HG03175 (cell line): ENCODE measurements at regions not wholly inside any gene's neighbourhood (a gene's known extent, or its start where the extent isn't known, plus 50 kb on each side); places are given as distances from the start of the nearest gene placed in this dataset.
"Not testable (repeated sequence)": the region's sequence is repeated elsewhere in the genome, so short reads cannot be mapped to it uniquely, and the experiment has no call there.

Experiments
- ATAC-seq: cut with Tn5 transposase; IDR thresholded peaks from one replicate; pipeline ENCODE4 v1.9.1; 2021; ENCODE audit warnings: mild to moderate bottlenecking, moderate library complexity; ENCODE audit not compliant: unreplicated experiment

DNA sequence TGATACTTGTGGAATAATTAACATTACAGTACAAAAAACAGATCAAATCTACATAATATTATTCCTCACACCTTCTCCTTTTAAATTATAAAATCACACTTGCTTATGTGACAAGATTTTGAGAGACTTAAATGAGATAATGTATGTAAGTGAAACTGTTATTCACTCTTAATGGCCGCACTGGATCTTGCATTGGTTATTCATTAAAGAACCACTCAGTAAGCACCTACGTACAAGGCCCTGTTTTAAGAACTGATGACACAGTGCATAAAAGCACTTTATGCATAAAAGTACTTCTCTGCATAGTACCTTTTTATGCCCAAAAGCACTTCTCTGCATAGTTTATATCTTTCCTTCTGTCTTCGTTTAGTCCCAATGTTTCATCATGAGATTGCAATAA, 172.1 kb downstream of the GOLGA6L6 start:
- no peak for ATAC-seq

GRCh38 chr15:20368974-20369373, 172.6 kb downstream of the GOLGA6L6 start:
- no peak for ATAC-seq

GRCh38 chr15:20367093-20367492, 174.5 kb downstream of the GOLGA6L6 start:
- ATAC-seq = no peak

DNA sequence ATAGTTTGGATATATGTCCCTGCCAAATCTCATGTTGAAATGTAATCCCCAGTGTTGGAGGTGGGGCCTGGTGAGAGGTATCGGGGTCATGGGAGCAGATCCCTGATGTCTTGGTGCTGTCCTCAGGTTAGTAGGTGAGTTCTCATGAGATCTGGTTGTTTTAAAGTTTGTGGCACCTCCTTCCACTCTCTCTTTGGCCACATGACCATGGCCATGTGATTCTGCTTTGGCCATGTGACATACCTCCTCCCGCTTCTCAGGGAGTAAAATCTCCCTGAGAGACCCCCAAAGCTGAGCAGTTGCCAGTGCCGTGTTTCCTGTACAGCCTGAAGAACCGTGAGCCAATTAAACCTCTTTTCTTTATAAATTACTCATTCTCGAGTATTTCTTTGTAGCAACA, 178.0 kb downstream of the GOLGA6L6 start:
- ATAC-seq = not testable (repeated sequence)

GRCh38 chr15:20361091-20361490, 180.5 kb downstream of the GOLGA6L6 start:
- no peak for ATAC-seq

GRCh38 chr15:20358779-20359414, 182.7 kb downstream of the GOLGA6L6 start:
- ATAC-seq = no peak

DNA sequence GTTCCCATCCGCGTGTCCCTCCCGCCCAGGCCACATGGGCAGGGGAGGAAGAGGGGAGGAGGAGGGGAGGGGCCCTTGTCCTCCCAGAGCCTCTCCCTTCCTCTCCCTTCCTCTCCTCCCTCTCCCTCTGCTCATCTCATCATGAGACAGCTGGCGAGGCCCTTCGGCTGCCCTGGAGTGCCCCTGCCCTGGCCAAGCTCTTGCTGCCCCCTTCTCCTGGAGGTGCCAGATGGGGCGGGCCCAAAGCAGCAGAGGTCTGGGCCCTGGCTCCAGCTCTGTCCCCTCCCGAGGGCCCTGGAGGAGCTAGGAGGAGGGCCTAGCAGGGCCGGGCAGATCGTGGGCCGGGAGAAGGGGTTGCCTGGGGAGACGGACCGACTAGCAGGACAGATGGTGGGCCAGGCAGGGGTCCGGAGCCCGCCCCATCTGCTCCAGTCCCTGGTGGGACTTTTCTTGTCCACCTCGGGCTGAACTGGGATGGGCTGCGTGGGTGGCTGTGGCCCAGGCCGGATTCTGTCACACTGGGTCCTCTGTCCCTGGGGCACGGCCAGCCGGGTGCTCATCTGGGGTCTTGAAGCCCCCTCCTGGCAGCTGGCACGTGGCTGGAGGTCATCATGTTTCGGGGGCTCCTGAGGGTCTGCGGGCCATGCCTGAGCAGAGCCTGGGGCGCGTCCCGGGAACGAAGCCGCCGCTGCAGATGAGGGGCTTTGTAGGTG, 183.4 kb downstream of the GOLGA6L6 start:
- no peak for ATAC-seq

- no peak for ATAC-seq
These were observed 184.0 kb downstream of the GOLGA6L6 start for GRCh38 chr15:20357481-20358065.

DNA sequence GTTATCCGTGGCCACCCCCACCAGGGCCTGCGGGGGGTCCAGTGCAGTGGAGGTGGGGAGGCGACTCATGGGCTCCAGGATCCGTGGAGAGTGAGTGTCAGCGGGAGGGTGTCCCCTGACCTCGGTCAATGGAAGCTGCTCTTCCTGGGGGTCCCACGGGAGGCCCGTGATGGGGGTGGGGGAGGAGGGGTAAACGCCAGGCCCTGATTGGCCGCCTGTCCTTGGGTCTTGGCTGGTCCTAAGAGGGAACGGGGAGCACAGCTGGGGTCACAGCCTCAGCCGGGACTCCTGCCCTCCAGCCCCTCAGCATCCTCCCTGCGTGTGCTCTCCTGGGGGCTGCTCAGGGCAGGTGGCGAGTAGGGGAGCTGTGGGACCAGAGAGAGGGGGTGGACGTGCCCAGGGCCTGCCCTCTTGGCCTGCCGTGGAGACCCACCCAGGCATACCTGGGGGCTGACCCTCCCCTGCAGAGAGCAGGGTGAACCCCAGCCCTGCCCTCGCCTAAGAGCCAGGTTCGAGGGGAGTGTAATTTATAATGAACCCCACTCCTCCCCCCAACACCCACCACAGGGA, 184.6 kb downstream of the GOLGA6L6 start:
- ATAC-seq = peak; percentile 3

DNA sequence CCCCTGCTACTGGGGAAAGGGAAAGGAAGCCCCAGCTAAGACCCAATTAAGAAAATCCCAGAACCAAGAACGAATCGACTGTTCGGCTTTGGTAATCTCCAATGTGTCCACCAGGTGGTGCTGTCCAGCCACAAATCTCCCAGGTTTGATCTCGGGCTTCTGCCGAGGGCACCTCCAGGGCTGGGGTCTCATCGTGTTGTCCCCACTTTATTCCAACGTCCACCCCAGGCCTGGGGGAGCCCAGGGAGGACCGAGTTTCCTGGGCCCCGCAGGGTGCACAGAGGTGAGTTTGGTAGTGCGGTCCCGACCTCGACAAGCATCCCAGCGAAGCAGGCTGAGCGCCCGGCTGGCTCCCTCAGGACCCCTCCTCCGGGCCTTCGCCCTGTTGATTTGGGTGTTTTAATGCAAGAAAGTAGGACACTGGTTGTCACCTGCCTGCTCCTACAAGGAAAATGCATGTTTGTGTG, 185.1 kb downstream of the GOLGA6L6 start:
- peak; percentile 50 for ATAC-seq

GRCh38 chr15:20355256-20355868, 186.2 kb downstream of the GOLGA6L6 start:
- ATAC-seq = no peak

DNA sequence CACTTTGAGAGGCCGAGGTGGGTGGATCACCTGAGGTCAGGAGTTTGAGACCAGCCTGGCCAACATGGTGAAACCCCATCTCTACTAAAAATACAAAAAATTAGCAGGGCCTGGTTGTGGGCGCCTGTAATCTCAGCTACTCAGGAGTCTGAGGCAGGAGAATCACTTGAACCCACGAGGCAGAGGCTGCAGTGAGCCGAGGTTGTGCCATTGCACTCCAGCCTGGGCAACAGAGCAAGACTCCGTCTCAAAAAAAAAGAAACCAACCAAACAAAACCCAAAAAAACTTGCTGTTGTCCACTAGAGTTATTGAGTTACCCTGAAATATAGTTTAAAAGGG, 186.7 kb downstream of the GOLGA6L6 start:
- ATAC-seq = not testable (repeated sequence)

- ATAC-seq = no peak
These were observed 187.4 kb downstream of the GOLGA6L6 start for GRCh38 chr15:20353966-20354883.

GRCh38 chr15:20352241-20353200, 189.1 kb downstream of the GOLGA6L6 start:
- ATAC-seq = no peak

DNA sequence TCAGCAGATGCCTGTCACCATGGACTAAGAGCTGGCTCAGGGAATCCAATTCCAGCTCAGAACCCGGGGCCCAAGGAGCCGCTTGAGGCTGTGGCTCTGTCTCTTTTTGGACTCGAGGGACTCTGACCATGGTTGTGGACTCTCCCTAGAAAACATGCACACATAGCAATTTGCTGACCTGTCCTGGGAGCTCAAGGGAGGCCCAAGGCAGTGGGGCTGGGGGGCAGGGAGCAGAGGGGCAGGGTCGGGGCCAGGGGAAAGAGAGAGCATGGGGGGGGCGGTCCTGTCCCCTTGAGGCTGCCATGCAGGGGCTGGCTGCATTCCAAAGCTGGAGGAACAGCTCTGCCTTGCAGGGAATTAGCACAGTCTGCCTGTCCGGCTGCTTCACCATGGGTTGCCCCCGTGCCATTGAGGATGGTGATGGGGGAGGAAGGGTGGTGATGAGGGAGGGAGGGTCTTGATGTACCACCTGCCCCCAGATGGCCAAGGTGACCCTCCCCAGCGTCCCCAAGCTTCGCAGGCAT, 190.1 kb downstream of the GOLGA6L6 start:
- ATAC-seq = no peak

GRCh38 chr15:20349774-20350498, 191.7 kb downstream of the GOLGA6L6 start:
- no peak for ATAC-seq

DNA sequence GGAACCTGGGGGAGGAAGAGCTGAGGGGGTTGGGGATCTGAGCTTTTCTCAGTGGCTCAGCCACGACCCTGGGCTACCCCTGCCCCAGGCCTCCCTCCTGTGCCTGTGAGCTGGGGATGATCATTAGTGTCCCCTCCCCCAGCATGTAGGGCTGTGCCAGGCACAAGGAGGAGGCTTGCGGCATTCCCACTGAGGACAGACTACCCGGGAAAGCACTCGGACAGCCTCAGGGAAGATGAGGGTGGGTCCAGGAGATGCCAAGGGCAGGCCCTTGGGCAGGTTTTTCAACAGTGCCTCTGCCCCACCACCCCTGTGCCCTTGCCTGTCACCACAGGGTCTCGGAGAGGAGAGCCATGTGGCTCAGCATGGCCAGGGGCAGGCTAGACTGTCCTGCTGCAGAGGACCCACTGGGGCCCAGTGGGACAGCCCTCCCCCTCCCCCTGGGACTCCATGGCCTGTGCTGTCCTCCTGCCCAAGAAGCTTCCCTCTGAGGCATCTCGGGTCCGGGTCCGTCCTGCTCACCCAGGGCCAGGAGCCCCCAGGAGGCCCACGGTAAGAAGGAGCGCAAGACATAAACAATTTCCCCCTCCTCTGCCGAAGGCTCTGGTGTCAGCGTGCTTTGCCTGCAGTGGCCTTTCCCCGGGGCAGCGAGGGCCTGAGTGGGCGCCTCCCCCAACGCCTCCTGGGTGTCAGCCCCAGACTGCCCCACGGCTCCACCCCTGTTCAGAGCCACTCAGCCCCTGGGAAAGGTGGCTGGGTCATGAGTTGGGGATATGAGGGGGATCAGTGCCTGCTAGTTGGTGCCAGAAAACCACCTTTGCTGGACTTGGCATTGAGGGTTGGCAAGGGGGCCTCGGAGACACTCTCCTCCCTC, 192.5 kb downstream of the GOLGA6L6 start:
- no peak for ATAC-seq
